ENCODE measurements at regions not wholly inside any gene's neighbourhood (a gene's known extent, or its start where the extent isn't known, plus 50 kb on each side); places are given as distances from the start of the nearest gene placed in this dataset.

- DNase-seq (ENCODE audit: low read depth), result no peak
- no peak for TF ChIP-seq CTCF (IDR thresholded peaks at IDR 0.05; ENCODE audit: control insufficient read depth, extremely low read depth, insufficient read depth)
- H3K4me3 ChIP-seq (ENCODE audit: low read depth, low read length), result no peak overlapping the region
Observed at GRCh38 chr3:193794002-193794881, 201.2 kb downstream of the OPA1 start.

GRCh38 chr3:193795062-193795690, 202.2 kb downstream of the OPA1 start:
- DNase-seq (ENCODE audit: low read depth), result no peak
- no peak for TF ChIP-seq CTCF (IDR thresholded peaks at IDR 0.05; ENCODE audit: control insufficient read depth, extremely low read depth, insufficient read depth)
- no peak overlapping the region for H3K4me3 ChIP-seq (ENCODE audit: low read depth, low read length)

GRCh38 chr3:193796089-193796488, 203.1 kb downstream of the OPA1 start:
- TF ChIP-seq CTCF (IDR thresholded peaks at IDR 0.05; ENCODE audit: control insufficient read depth, extremely low read depth, insufficient read depth), result no peak

GRCh38 chr3:193797566-193797965, 204.6 kb downstream of the OPA1 start:
- no peak for TF ChIP-seq CTCF (IDR thresholded peaks at IDR 0.05; ENCODE audit: control insufficient read depth, extremely low read depth, insufficient read depth)
- no peak overlapping the region for H3K4me3 ChIP-seq (ENCODE audit: low read depth, low read length)
- no peak for DNase-seq (ENCODE audit: low read depth)

More at GRCh38 chr3:193796089-193796488, 203.1 kb downstream of the OPA1 start:
- DNase-seq (ENCODE audit: low read depth), result no peak
- H3K4me3 ChIP-seq (ENCODE audit: low read depth, low read length), result no peak overlapping the region

- TF ChIP-seq CTCF (IDR thresholded peaks at IDR 0.05; ENCODE audit: control insufficient read depth, extremely low read depth, insufficient read depth), result no peak
- H3K4me3 ChIP-seq (ENCODE audit: low read depth, low read length), result no peak overlapping the region
- DNase-seq (ENCODE audit: low read depth), result no peak
Observed at GRCh38 chr3:193798051-193798450, 205.0 kb downstream of the OPA1 start.

- no peak for TF ChIP-seq CTCF (IDR thresholded peaks at IDR 0.05; ENCODE audit: control insufficient read depth, extremely low read depth, insufficient read depth)
- no peak for DNase-seq (ENCODE audit: low read depth)
- no peak overlapping the region for H3K4me3 ChIP-seq (ENCODE audit: low read depth, low read length)
Observed at GRCh38 chr3:193800138-193801043, 207.4 kb downstream of the OPA1 start.

Measured in LNCaP clone FGC (cell line).